ENCODE measurements at regions not wholly inside any gene's neighbourhood (a gene's known extent, or its start where the extent isn't known, plus 50 kb on each side); places are given as distances from the start of the nearest gene placed in this dataset.

GRCh38 chr9:1117439-1117838, 67.3 kb downstream of the DMRT2 start:
- no peak for TF ChIP-seq EZH2 (IDR thresholded peaks at IDR 0.05)
- TF ChIP-seq POLR2AphosphoS5 (IDR thresholded peaks at IDR 0.05; ENCODE audit: borderline replicate concordance, low read depth, low read length): no peak
- TF ChIP-seq FOXP2 (optimal IDR thresholded peaks at IDR 0.05; ENCODE audit: control extremely low read depth, extremely low read length, insufficient read depth): no peak
